IPS DF 4.7 (cell line): ENCODE measurements at regions not wholly inside any gene's neighbourhood (a gene's known extent, or its start where the extent isn't known, plus 50 kb on each side); places are given as distances from the start of the nearest gene placed in this dataset.

Experiments used
- DNase-seq: peaks from one replicate; pipeline ENCODE4 v3.0.0-alpha.2; 2013; ENCODE audit warnings: low spot score; ENCODE audit errors: extremely low read depth

DNA sequence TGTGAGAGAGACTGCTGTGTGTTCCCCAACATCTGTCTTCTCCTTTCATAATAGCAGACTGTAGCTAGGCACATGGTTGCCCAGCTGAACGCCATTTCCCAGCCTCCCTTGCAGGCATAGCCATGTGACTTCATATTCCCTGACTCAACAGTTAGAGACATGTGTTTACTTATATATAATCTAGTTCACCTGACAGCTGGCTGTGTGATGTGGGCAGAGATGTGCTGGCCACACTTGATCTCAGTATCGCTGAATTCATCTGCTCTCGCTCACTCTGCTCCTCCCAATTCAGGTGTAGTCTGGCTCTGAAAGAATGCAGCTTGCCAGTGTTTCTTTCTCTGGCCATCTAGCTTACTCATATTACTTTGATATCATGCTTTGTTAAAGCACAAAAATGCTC is 52.3 kb upstream of the SEC11C start:
- no peak for DNase-seq
